Skeletal muscle tissue (tissue), 3 donors: ENCODE measurements at regions not wholly inside any gene's neighbourhood (a gene's known extent, or its start where the extent isn't known, plus 50 kb on each side); places are given as distances from the start of the nearest gene placed in this dataset.

Experiments
- H3K27ac ChIP-seq: one replicate; pipeline ENCODE4 v1.7.0; 2013; ENCODE audit warnings: mild to moderate bottlenecking, low read depth, low read length, inconsistent platforms
- H3K27me3 ChIP-seq, 3 donors: one replicate each; pipeline ENCODE4 v1.7.0; 2013; ENCODE audit warnings: low read length in 3 of 3; ENCODE audit not compliant: control insufficient read depth in 3 of 3, insufficient read depth in 3 of 3
- H3K36me3 ChIP-seq, 3 donors: one replicate each; pipeline ENCODE4 v1.7.0; 2013; ENCODE audit warnings: low read length in 3 of 3; ENCODE audit not compliant: control insufficient read depth in 3 of 3, insufficient read depth in 3 of 3
- H3K4me1 ChIP-seq, 3 donors: one replicate each; pipeline ENCODE4 v1.7.0; 2013; ENCODE audit warnings: low read length in 3 of 3, mild to moderate bottlenecking in 3 of 3; ENCODE audit not compliant: control insufficient read depth in 3 of 3, insufficient read depth in 3 of 3
- H3K4me3 ChIP-seq, 3 donors: one replicate each; pipeline ENCODE4 v1.7.0; 2013; ENCODE audit warnings: low read length in 3 of 3
- H3K9ac ChIP-seq, 3 donors: one replicate each; pipeline ENCODE4 v1.7.0; 2013; ENCODE audit warnings: low read length in 3 of 3, mild to moderate bottlenecking in 3 of 3, moderate library complexity in 2 of 3, low read depth in 1 of 3
- H3K9me3 ChIP-seq, 3 donors: one replicate each; pipeline ENCODE4 v1.7.0; 2013; ENCODE audit warnings: low read length in 3 of 3; ENCODE audit not compliant: control insufficient read depth in 3 of 3
- donor health status: Osteomylitis.

- Histone ChIP-seq H3K9ac (no peak overlapping the region), H3K27ac (no peak overlapping the region), H3K27me3 (no peaks in the 10 kb centered on the region), H3K9me3 (no peaks in the 10 kb centered on the region), H3K4me3 (no peak overlapping the region), H3K4me1 (no peaks in the 10 kb centered on the region), H3K36me3 (no peaks in the 10 kb centered on the region)
These were observed 1139.3 kb downstream of the BRD1 start for GRCh38 chr22:48688366-48688765.

GRCh38 chr22:48687606-48688005 lies 1140.1 kb downstream of the BRD1 start:
- no peak overlapping the region for H3K9ac ChIP-seq
- H3K27ac ChIP-seq = no peak overlapping the region
- no peaks in the 10 kb centered on the region for H3K4me1 ChIP-seq
- no peaks in the 10 kb centered on the region for H3K9me3 ChIP-seq
- no peaks in the 10 kb centered on the region for H3K27me3 ChIP-seq
- no peak overlapping the region for H3K4me3 ChIP-seq
- H3K36me3 ChIP-seq = no peaks in the 10 kb centered on the region

- H3K27ac ChIP-seq = no peak overlapping the region
- H3K4me1 ChIP-seq = no peaks in the 10 kb centered on the region
- no peaks in the 10 kb centered on the region for H3K36me3 ChIP-seq
These were observed 1140.9 kb downstream of the BRD1 start for GRCh38 chr22:48686694-48687302.

GRCh38 chr22:48685767-48686166 lies 1141.9 kb downstream of the BRD1 start:
- no peaks in the 10 kb centered on the region for H3K27me3 ChIP-seq
- H3K4me3 ChIP-seq = no peak overlapping the region
- no peak overlapping the region for H3K9ac ChIP-seq
- H3K36me3 ChIP-seq = no peaks in the 10 kb centered on the region
- no peak overlapping the region for H3K27ac ChIP-seq
- no peaks in the 10 kb centered on the region for H3K9me3 ChIP-seq
- H3K4me1 ChIP-seq = no peaks in the 10 kb centered on the region

More at GRCh38 chr22:48686694-48687302, 1140.9 kb downstream of the BRD1 start:
- H3K27me3 ChIP-seq = no peaks in the 10 kb centered on the region
- no peaks in the 10 kb centered on the region for H3K9me3 ChIP-seq
- H3K4me3 ChIP-seq = no peak overlapping the region
- H3K9ac ChIP-seq = no peak overlapping the region

GRCh38 chr22:48683640-48684039 lies 1144.0 kb downstream of the BRD1 start:
- H3K27ac ChIP-seq = no peak overlapping the region
- H3K4me3 ChIP-seq = no peak overlapping the region
- no peaks in the 10 kb centered on the region for H3K9me3 ChIP-seq
- no peaks in the 10 kb centered on the region for H3K36me3 ChIP-seq
- H3K4me1 ChIP-seq = no peaks in the 10 kb centered on the region
- peaks cover 0 to 2% (median 0%) of the 10 kb centered on the region in 3 donors for H3K27me3 ChIP-seq
- H3K9ac ChIP-seq = no peak overlapping the region

GRCh38 chr22:48682504-48682903 lies 1145.2 kb downstream of the BRD1 start:
- Histone ChIP-seq H3K36me3 (no peaks in the 10 kb centered on the region), H3K27ac (no peak overlapping the region), H3K27me3 (peaks cover 0 to 2% (median under 1%) of the 10 kb centered on the region in 3 donors), H3K4me1 (no peaks in the 10 kb centered on the region), H3K4me3 (no peak overlapping the region), H3K9me3 (no peaks in the 10 kb centered on the region), H3K9ac (no peak overlapping the region)

GRCh38 chr22:48680601-48681000 lies 1147.1 kb downstream of the BRD1 start:
- H3K36me3 ChIP-seq = no peaks in the 10 kb centered on the region
- H3K27ac ChIP-seq = no peak overlapping the region
- H3K27me3 ChIP-seq = peaks cover 0 to 4% (median 2%) of the 10 kb centered on the region in 3 donors
- no peaks in the 10 kb centered on the region for H3K4me1 ChIP-seq
- H3K9me3 ChIP-seq = no peaks in the 10 kb centered on the region
- H3K4me3 ChIP-seq = no peak overlapping the region
- no peak overlapping the region for H3K9ac ChIP-seq

GRCh38 chr22:48679656-48680555 lies 1147.8 kb downstream of the BRD1 start:
- Histone ChIP-seq H3K9ac (no peak overlapping the region), H3K27ac (no peak overlapping the region), H3K4me3 (no peak overlapping the region), H3K27me3 (peaks cover 0 to 4% (median 2%) of the 10 kb centered on the region in 3 donors), H3K9me3 (no peaks in the 10 kb centered on the region), H3K4me1 (no peaks in the 10 kb centered on the region), H3K36me3 (no peaks in the 10 kb centered on the region)

- Histone ChIP-seq H3K36me3 (no peaks in the 10 kb centered on the region), H3K27me3 (peaks cover 0 to 4% (median 2%) of the 10 kb centered on the region in 3 donors), H3K4me3 (no peak overlapping the region), H3K4me1 (no peaks in the 10 kb centered on the region), H3K9me3 (peaks cover 0 to 3% (median 0%) of the 10 kb centered on the region in 3 donors), H3K27ac (no peak overlapping the region), H3K9ac (no peak overlapping the region)
These were observed 1149.2 kb downstream of the BRD1 start for GRCh38 chr22:48678171-48679135.
